K562 (cell line): ENCODE measurements at regions not wholly inside any gene's neighbourhood (a gene's known extent, or its start where the extent isn't known, plus 50 kb on each side); places are given as distances from the start of the nearest gene placed in this dataset.

Experiments used
- ATAC-seq: fragments of 200-7000 bp; cut with Tn5 transposase; 3 replicates; pipeline ENCODE4 v1.9.1; 2020; ENCODE audit warnings: moderate library complexity
- BruUV-seq: library from RNA; stranded (reverse); fragments of 400-500 nt; replicated peaks from 2 replicates; lab custom pipeline; 2021; lab: Mats Ljungman, UMichigan
- CTCF ChIA-PET: fragments of 300-600 bp; formaldehyde crosslinking; extraction: SDS; loops from one replicate; lab custom pipeline; 2021; ENCODE audit warnings: low intra/inter-chr PET ratio; lab: Yijun Ruan, JAX
- POLR2A ChIA-PET: fragments of 300-600, 350-650 bp; sonication (Branson Sonifier 250); formaldehyde crosslinking; extraction: SDS; loops from one replicate; lab custom pipeline; 2021; ENCODE audit warnings: antibody characterized with exemption, inconsistent platforms; lab: Yijun Ruan, JAX
- DNase-seq, 4 experiments: peaks; one replicate each; pipeline versions ENCODE4 v3.0.0 to v3.0.0-alpha.2; 2011 to 2018; ENCODE audit warnings: low spot score in 3 of 4, mixed read lengths in 3 of 4; ENCODE audit errors: extremely low read depth in 1 of 4
- FAIRE-seq: peaks from 2 replicates; lab custom pipeline; 2011; peaks lifted over from hg19 to GRCh38; lab: Jason Lieb, UNC
- H2AFZ ChIP-seq: 2 replicates; pipeline ENCODE4 v1.6.0; 2011; ENCODE audit warnings: low read depth, low read length, control low read depth, inconsistent platforms
- H3K27ac ChIP-seq: fragments of 200-600 bp; 3 replicates; pipeline ENCODE4 v1.8.0; 2011; ENCODE audit warnings: low read depth, mild to moderate bottlenecking, control low read depth, inconsistent platforms, low read length, moderate library complexity, mixed read lengths; ENCODE audit errors: extremely low read depth
- H3K27me3 ChIP-seq, 2 experiments: fragments of 300-600 bp in 1 of 2; 2 replicates in 1 of 2; 3 replicates in 1 of 2; pipeline versions ENCODE4 v1.6.0 to v1.8.0; 2011; ENCODE audit warnings: inconsistent platforms in 2 of 2, low read length in 2 of 2, mild to moderate bottlenecking in 1 of 2, mixed read lengths in 1 of 2, moderate library complexity in 1 of 2; ENCODE audit not compliant: control insufficient read depth in 2 of 2, insufficient read depth in 2 of 2
- H3K36me3 ChIP-seq: fragments of 300-600 bp; 3 replicates; pipeline ENCODE4 v1.8.0; 2011; ENCODE audit warnings: mild to moderate bottlenecking, low read length, inconsistent platforms; ENCODE audit not compliant: control insufficient read depth, insufficient read depth
- H3K4me1 ChIP-seq, 2 experiments: fragments of 200-600 bp in 1 of 2; replicated peaks in 1 of 2; 2 replicates in 1 of 2; 3 replicates in 1 of 2; pipeline versions ENCODE4 v1.5.1 to v1.8.0; 2011; ENCODE audit warnings: inconsistent platforms in 2 of 2, low read length in 2 of 2, mild to moderate bottlenecking in 1 of 2, mixed read lengths in 1 of 2, moderate library complexity in 1 of 2; ENCODE audit not compliant: control insufficient read depth in 2 of 2, insufficient read depth in 2 of 2
- H3K4me2 ChIP-seq: 2 replicates; pipeline ENCODE4 v1.6.1; 2011; ENCODE audit warnings: low read length, control low read depth, inconsistent platforms, mixed read lengths; ENCODE audit not compliant: insufficient read depth
- H3K4me3 ChIP-seq: fragments of 200-600 bp; sonication (generic), shearing (Covaris generic); 2 replicates; pipeline ENCODE4 v1.5.1; 2016; ENCODE audit warnings: control low read depth, inconsistent platforms
- H3K79me2 ChIP-seq: fragments of 200-600 bp; 3 replicates; pipeline ENCODE4 v1.8.0; 2011; ENCODE audit warnings: low read length, inconsistent platforms; ENCODE audit not compliant: control insufficient read depth, insufficient read depth
- H3K9ac ChIP-seq, 2 experiments: 2 replicates each; pipeline versions ENCODE4 v1.6.0 to v1.6.1; 2011; ENCODE audit warnings: low read depth in 2 of 2, low read length in 2 of 2, control low read depth in 1 of 2, inconsistent platforms in 1 of 2, mild to moderate bottlenecking in 1 of 2, mixed read lengths in 1 of 2; ENCODE audit not compliant: insufficient read depth in 1 of 2
- H3K9me1 ChIP-seq: one replicate; pipeline ENCODE4 v1.6.0; 2011; ENCODE audit warnings: inconsistent platforms, mild to moderate bottlenecking, low read length, moderate library complexity; ENCODE audit not compliant: control insufficient read depth, insufficient read depth
- H3K9me3 ChIP-seq: replicated peaks from 2 replicates; pipeline ENCODE4 v1.5.1; 2011; ENCODE audit warnings: low read depth, low read length, inconsistent platforms; ENCODE audit not compliant: control insufficient read depth, insufficient read depth
- H4K20me1 ChIP-seq: replicated peaks from 2 replicates; pipeline ENCODE4 v1.6.1; 2011; ENCODE audit warnings: low read length, inconsistent platforms, mixed read lengths; ENCODE audit not compliant: control insufficient read depth, insufficient read depth
- CBX3 ChIP-seq, 2 experiments: IDR thresholded peaks; 1 replicate in 1 of 2; 2 replicates in 1 of 2; pipeline ENCODE4 v1.6.1; 2012; ENCODE audit warnings: inconsistent platforms in 2 of 2, low read length in 2 of 2, borderline replicate concordance in 1 of 2, control low read depth in 1 of 2
- CTBP1 ChIP-seq: fragments of 450-650 bp; IDR thresholded peaks from 2 replicates; pipeline ENCODE4 v1.6.1; 2016; ENCODE audit warnings: borderline replicate concordance
- CXXC5 ChIP-seq: fragments of 250-450 bp; sonication (Bioruptor Pico); IDR thresholded peaks from 2 replicates; pipeline ENCODE4 v1.8.0; 2022; ENCODE audit warnings: inconsistent platforms, mild to moderate bottlenecking, moderate library complexity
- FOS ChIP-seq: IDR thresholded peaks from 3 replicates; pipeline ENCODE4 v1.6.1; 2011; ENCODE audit not compliant: insufficient read length; ENCODE audit errors: extremely low read depth
- HOXB6 ChIP-seq: fragments of 250-450 bp; sonication (Bioruptor Pico); IDR thresholded peaks from 2 replicates; pipeline ENCODE4 v1.5.1; 2022; ENCODE audit warnings: mild to moderate bottlenecking, borderline replicate concordance
- MEF2D ChIP-seq: conservative IDR thresholded peaks from 2 replicates; pipeline ENCODE4 v1.6.1; 2016; ENCODE audit warnings: low read depth, missing genetic modification characterization, missing compliant biosample characterization
- NFATC3 ChIP-seq: fragments of 450-650 bp; IDR thresholded peaks from 2 replicates; pipeline ENCODE4 v1.6.1; 2017; ENCODE audit warnings: mild to moderate bottlenecking
- RNF2 ChIP-seq: sonication (generic); IDR thresholded peaks from 2 replicates; pipeline ENCODE4 v1.6.1; 2016
- THRAP3 ChIP-seq: fragments of 450-650 bp; IDR thresholded peaks from 2 replicates; pipeline ENCODE4 v1.6.1; 2016; ENCODE audit warnings: mild to moderate bottlenecking, inconsistent platforms, borderline replicate concordance
- XRCC5 ChIP-seq: fragments of 200-400 bp; formaldehyde crosslinking; IDR thresholded peaks from 2 replicates; pipeline ENCODE4 v1.6.1; 2017; ENCODE audit warnings: low read depth, mild to moderate bottlenecking, low read length
- ZKSCAN8 ChIP-seq: fragments of 200-800 bp; sonication (Bioruptor generic); IDR thresholded peaks from 2 replicates; pipeline ENCODE4 v1.6.1; 2016; ENCODE audit warnings: missing genetic modification characterization, missing compliant biosample characterization
- ZNF263 ChIP-seq: sonication (generic); formaldehyde crosslinking; IDR thresholded peaks from 2 replicates; pipeline ENCODE4 v1.8.0; 2022; ENCODE audit warnings: mild to moderate bottlenecking, missing genetic modification reagents, borderline replicate concordance
- WGBS: fragments of 100-300 bp; shearing (Covaris generic); methylation state at CpG from one replicate; pipeline ENCODE4 v1.1.6; 2016; ENCODE audit warnings: low coverage, mixed read lengths; ENCODE audit not compliant: insufficient coverage; ENCODE audit errors: missing lambda C conversion rate; 5-methylcytosine and 5-hydroxymethylcytosine counted together
- in situ Hi-C: fragments of 300-500 bp; cut with MboI; formaldehyde crosslinking; loops from 4 replicates; pipeline ENCODE4 v1.15.0; 2018; ENCODE audit warnings: inconsistent platforms, mixed read lengths
- intact Hi-C: fragments of 100-400 bp; cut with micrococcal nuclease; formaldehyde crosslinking; loops from 2 replicates; pipeline ENCODE4 v1.14.2; 2022
- TF ChIP-seq, protein P1 (sequence below): fragments of 250-450 bp; sonication (Bioruptor Pico); IDR thresholded peaks from 2 replicates; pipeline ENCODE4 v1.4.0; 2020
- TF ChIP-seq, protein P2 (sequence below): sonication (generic); formaldehyde crosslinking; IDR thresholded peaks from 2 replicates; pipeline ENCODE4 v1.8.0; 2022; ENCODE audit warnings: mild to moderate bottlenecking, missing genetic modification reagents

DNA sequence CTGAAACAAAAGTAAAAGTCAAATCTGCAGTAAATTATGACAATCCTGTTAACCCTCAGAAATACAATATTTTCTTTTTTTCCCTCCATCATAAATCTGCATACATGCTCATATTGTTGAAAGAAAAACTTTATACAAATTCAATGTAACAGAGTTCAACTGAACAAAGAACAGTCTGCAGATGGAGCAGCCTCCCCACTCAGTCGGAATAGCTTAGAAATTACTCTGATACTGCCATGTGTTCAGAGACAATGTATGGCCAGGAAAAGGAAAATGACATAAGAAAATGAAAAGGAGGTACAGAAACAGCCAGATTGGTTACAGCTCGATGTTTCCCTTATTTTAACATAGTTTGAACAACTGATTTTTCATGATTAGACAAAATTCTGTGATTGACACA lies 651.9 kb upstream of the COBL start:
- intact Hi-C loops (no loop called here), in situ Hi-C loops (no loop called here)
- Histone ChIP-seq H3K9me3 (no peaks in the 10 kb centered on the region), H3K4me1 (no peaks in the 10 kb centered on the region; a peak in 1 of 5 replicates), H3K4me3 (no peak overlapping the region), H2AFZ (no peak overlapping the region), H3K79me2 (no peaks in the 10 kb centered on the region), H3K27me3 (no peaks in the 10 kb centered on the region), H4K20me1 (no peaks in the 10 kb centered on the region), H3K9ac (no peak overlapping the region), H3K4me2 (no peak overlapping the region), H3K36me3 (no peaks in the 10 kb centered on the region), H3K27ac (no peak overlapping the region), H3K9me1 (no peaks in the 10 kb centered on the region)
- POLR2A ChIA-PET = no interaction called here
- CTCF ChIA-PET = no interaction called here
- TF ChIP-seq RNF2 (no peak), CBX3 (IDR thresholded peaks at IDR 0.05; ENCODE audit: borderline replicate concordance in 1 of 2, low read length in 2 of 2) (no peak), ZNF263 (CRISPR knock-in tag) (no peak), HOXB6 (CRISPR knock-in tag) (no peak), XRCC5 (no peak), THRAP3 (no peak), MEF2D (tag) (no peak), CXXC5 (CRISPR knock-in tag) (no peak), NFATC3 (no peak), ZKSCAN8 (CRISPR knock-in tag) (no peak), FOS (no peak), CTBP1 (no peak)
- TF ChIP-seq, protein P1, sequence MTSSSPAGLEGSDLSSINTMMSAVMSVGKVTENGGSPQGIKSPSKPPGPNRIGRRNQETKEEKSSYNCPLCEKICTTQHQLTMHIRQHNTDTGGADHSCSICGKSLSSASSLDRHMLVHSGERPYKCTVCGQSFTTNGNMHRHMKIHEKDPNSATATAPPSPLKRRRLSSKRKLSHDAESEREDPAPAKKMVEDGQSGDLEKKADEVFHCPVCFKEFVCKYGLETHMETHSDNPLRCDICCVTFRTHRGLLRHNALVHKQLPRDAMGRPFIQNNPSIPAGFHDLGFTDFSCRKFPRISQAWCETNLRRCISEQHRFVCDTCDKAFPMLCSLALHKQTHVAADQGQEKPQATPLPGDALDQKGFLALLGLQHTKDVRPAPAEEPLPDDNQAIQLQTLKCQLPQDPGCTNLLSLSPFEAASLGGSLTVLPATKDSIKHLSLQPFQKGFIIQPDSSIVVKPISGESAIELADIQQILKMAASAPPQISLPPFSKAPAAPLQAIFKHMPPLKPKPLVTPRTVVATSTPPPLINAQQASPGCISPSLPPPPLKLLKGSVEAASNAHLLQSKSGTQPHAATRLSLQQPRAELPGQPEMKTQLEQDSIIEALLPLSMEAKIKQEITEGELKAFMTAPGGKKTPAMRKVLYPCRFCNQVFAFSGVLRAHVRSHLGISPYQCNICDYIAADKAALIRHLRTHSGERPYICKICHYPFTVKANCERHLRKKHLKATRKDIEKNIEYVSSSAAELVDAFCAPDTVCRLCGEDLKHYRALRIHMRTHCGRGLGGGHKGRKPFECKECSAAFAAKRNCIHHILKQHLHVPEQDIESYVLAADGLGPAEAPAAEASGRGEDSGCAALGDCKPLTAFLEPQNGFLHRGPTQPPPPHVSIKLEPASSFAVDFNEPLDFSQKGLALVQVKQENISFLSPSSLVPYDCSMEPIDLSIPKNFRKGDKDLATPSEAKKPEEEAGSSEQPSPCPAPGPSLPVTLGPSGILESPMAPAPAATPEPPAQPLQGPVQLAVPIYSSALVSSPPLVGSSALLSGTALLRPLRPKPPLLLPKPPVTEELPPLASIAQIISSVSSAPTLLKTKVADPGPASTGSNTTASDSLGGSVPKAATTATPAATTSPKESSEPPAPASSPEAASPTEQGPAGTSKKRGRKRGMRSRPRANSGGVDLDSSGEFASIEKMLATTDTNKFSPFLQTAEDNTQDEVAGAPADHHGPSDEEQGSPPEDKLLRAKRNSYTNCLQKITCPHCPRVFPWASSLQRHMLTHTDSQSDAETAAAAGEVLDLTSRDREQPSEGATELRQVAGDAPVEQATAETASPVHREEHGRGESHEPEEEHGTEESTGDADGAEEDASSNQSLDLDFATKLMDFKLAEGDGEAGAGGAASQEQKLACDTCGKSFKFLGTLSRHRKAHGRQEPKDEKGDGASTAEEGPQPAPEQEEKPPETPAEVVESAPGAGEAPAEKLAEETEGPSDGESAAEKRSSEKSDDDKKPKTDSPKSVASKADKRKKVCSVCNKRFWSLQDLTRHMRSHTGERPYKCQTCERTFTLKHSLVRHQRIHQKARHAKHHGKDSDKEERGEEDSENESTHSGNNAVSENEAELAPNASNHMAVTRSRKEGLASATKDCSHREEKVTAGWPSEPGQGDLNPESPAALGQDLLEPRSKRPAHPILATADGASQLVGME (CRISPR knock-in tag) = no peak
- TF ChIP-seq, protein P2, sequence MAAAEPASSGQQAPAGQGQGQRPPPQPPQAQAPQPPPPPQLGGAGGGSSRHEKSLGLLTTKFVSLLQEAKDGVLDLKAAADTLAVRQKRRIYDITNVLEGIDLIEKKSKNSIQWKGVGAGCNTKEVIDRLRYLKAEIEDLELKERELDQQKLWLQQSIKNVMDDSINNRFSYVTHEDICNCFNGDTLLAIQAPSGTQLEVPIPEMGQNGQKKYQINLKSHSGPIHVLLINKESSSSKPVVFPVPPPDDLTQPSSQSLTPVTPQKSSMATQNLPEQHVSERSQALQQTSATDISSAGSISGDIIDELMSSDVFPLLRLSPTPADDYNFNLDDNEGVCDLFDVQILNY (CRISPR knock-in tag) = no peak
- FAIRE-seq (no peak), DNase-seq (no peak), ATAC-seq (no peak)
- no TSS peak for BruUV-seq
- WGBS = 4% methylated on average over 2 of the region's 2 CpGs
